GM12892 (cell line): ENCODE measurements at regions not wholly inside any gene's neighbourhood (a gene's known extent, or its start where the extent isn't known, plus 50 kb on each side); places are given as distances from the start of the nearest gene placed in this dataset.

ENCODE experiments used
- POLR2A ChIP-seq: IDR thresholded peaks from 2 replicates; pipeline ENCODE4 v1.6.1; 2011; ENCODE audit warnings: low read depth, low read length, control low read depth
- POLR2AphosphoS5 ChIP-seq: IDR thresholded peaks from 2 replicates; pipeline ENCODE4 v1.6.1; 2011; ENCODE audit warnings: low read depth, low read length, control low read depth

GRCh38 chr2:21396252-21396651 is 272.5 kb downstream of the TDRD15 start:
- no peak for TF ChIP-seq POLR2AphosphoS5
- TF ChIP-seq POLR2A: no peak
